NT2/D1 (cell line): ENCODE measurements at regions not wholly inside any gene's neighbourhood (a gene's known extent, or its start where the extent isn't known, plus 50 kb on each side); places are given as distances from the start of the nearest gene placed in this dataset.

Experiments used
- YY1 ChIP-seq: IDR thresholded peaks from 2 replicates; pipeline ENCODE4 v1.6.1; 2011; ENCODE audit not compliant: insufficient read length, insufficient read depth
- ZNF274 ChIP-seq: IDR thresholded peaks from 2 replicates; pipeline ENCODE4 v1.6.1; 2011; ENCODE audit warnings: mild to moderate bottlenecking, low read depth, low read length

- TF ChIP-seq YY1, result no peak
- TF ChIP-seq ZNF274, result no peak
Observed at GRCh38 chr2:180085144-180085543, 78.0 kb upstream of the CWC22 start.
